ENCODE measurements at regions not wholly inside any gene's neighbourhood (a gene's known extent, or its start where the extent isn't known, plus 50 kb on each side); places are given as distances from the start of the nearest gene placed in this dataset.
A peak's percentile ranks its signal among the peaks of the same experiment; 100 is the strongest.

DNA sequence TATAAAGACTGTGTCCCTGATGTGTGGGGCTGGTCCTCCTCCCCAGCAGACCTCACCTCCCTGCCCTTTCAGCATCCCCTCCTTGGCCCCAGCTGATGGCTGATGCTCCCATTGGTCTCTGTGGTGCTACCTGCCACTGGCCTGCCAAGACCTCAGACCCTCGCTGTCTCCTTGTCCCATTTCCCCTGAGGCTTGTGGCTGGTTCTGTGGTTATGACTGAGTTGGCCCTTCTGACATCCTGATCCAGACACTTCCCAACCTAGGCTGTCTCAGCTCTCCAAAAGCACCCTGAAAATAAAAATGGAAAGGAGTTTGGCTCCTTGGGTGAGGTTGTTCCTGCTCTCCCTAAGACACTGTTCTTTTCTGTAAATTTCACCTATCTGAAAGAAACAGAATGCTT lies 214.2 kb downstream of the RPS24 start:
- DNase-seq (ENCODE audit: low read depth): no peak

DNA sequence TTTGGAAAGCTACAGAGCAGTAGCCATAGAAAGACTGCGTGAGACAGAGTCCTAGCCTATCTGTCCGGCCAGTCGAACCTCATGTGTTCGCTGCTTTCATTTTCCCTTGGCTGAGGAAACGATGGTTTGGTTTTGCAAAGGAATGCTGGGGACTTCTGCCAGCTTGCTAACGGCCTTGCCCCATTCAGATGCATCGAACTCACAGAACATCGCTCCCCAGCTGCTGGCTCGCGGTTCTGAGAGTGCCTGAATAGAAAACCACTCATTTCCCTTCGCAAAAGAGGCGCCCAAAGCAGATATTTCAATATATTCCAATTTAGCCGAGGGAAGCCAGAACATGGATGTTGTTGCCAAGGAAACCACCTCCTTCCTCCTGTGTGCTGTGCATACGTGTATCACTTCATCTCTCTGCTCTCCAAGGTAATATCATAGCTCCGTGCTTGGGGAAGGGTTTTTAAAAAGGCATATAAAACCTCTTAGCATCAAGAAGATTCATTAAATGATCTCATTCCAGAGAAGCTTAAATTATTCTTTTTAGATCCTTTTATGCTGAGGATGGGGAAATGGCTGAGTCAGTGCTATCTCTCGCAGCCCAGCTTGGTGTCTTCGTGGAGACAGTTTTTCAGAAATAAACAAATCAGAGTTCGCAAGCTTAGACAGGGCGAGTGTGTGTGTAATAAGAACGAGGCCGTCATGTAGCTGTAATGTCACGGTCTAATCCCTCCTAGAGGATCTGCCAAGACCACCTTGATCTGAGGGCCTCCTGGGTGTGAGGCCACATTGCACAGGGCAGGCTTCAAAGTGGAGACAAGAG lies 215.2 kb downstream of the RPS24 start:
- peak; percentile 44 for DNase-seq (ENCODE audit: low read depth)

DNA sequence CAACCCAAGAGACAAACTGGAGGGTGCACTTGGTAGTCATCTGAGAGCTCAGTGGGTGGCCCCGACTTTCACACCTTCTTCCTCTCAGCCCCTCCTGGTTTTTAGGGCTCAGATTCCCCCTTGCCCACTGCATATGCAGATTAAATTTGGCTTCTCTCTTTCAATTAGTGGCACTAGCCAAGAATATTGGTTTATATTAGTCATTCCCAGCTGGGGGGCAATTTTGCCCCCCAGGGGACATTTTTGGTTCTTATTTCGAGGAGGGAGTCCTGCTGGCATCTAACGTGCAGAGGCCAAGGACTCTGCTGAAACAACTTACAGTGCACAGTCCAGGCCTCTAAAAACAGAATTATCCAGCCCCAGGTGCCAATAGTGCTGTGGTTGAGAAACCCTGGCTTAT lies 216.0 kb downstream of the RPS24 start:
- no peak for DNase-seq (ENCODE audit: low read depth)

DNA sequence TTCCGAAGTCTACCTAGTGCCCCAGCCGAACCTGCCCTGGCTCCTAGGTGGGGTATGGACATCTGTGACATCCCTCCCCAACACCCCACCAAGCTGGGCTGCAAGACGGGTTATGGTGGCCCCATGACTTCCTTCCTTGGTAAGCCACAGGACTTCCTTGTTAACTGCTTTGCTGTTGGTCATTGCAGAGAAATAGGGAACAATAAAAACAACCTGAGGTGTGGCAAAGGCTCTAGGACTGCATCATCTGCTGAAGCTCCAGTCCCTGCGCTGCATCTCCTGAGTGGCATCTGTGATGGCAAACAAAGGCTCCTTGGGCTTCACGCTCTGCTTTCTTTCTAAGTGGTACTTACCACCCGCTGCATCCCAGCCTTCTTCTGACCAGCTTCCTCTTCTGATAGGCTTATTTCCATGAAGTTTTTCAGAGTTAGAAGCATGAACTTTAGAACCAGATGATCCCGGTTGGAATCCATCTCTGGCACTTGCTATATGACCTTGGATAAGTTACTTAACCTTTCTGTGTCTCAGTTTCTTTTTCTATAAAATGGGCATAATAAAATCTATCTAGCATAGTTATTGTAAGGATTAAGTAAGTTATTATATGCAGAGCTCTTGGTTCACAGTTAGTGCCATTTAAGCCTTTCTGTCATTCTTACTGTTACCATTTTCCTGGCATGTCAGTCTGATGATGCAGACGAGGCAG lies 216.8 kb downstream of the RPS24 start:
- DNase-seq (ENCODE audit: low read depth): no peak

DNA sequence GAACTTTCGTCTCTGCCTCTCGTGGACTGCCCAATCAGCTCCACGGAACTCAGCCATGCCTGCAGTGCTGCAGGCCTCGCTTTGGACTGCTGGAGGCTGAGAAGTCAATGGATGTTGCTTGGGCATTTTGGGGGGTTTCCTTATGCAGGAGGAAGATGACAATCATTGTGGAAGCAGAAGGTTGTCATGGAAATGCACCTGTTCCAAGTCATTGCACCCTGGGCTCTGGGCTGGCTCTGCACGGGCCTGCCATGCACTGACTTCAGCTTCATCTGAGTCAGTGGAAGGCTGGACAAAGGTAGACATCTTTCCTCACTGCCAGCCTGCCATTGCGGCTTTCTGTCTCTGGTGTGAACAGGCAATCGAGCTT lies 217.3 kb downstream of the RPS24 start:
- DNase-seq (ENCODE audit: low read depth): no peak

DNA sequence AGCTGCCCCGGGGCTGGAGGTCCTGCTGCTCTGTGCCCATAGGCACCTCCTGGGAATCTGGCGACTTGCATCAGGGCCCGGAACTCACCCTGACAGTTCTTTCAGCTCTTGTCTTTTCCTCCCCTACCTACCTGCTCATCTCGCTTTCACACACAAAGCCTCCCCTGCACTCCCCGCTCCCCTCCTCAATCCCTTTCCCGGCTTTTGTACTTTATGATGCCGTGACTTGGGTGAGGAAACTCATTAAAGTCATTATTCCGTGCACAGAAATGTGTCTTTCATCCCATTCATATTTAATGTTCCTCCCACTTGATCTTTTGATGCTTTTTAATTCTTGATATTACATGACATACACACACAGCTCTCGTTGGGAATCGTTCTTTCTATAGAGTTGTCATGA lies 218.6 kb downstream of the RPS24 start:
- DNase-seq (ENCODE audit: low read depth): no peak

DNA sequence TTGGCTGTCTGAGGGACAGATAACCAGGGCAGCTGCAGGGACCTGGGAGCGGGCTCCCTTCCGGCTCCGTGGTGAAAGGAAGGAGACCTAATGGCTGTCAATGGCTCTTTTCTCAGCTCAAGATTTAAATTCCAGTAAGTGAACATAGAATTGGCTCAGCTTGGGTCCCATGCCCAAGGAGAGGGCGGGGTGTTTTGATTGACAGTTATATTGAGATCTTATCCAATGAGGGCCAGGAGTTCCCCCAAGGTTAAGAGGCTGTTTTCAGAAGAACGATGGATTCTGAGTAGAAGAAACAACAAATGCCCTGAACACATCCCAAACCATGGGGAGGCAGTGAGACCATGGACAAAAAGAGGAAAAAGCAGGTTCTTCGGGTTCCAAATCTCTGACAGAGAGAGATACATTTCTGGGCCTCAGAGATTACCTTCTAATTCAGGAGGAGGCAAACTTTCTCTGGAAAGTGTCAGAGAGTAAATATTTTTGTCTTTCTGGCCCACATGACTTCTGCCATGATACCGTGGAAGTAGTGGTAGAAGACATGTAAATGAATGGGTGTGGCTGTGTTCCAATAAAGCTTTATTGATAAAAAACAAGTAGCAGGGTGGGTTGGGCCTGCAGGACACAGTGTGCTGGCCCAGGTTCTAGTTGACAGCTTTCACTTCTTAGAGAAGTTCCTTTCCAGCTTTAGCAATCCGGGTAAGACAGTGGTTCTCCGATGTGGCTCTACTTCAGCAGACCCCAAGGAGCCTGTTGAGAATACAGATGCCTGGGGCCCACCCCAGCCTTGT lies 219.6 kb downstream of the RPS24 start:
- no peak for DNase-seq (ENCODE audit: low read depth)

DNA sequence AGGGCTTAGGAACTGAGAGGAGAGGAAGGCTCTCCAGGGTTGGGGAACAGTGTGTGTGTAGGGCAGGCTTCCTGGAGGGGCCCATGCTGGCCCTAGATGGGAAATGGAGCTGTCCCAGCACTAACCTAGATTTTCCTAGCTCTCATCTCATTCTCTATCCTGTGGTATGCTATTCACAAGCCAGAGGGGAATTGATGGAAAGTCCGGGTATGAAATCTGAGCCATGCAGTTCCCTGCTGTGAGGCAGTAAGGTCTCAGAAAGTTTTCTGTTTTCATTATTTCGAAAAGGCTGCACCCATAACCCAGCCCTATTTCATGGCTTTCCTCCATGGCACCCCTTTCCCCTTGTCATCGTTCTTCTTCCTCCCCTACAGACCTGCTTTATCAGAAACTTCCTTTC lies 220.3 kb downstream of the RPS24 start:
- no peak for DNase-seq (ENCODE audit: low read depth)

DNA sequence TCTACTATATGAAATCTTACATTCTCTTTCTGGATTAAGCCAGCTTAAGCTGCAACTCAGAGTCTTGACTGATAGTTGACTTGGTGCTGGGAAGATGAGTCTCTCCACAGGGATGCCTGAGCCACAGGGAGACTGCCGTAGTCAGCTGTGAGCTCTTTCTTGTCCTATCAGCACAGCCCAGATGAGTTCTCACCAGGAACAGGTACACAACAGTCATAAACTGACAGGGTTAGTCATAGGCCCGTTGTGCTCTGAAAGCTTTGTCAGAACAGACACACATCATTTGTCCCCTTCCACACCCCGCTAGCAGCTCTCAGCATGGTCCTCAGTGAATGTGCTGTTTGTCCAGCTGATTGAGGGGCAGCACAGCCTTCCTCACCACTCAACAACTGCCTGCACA lies 221.6 kb downstream of the RPS24 start:
- DNase-seq (ENCODE audit: low read depth): no peak

DNA sequence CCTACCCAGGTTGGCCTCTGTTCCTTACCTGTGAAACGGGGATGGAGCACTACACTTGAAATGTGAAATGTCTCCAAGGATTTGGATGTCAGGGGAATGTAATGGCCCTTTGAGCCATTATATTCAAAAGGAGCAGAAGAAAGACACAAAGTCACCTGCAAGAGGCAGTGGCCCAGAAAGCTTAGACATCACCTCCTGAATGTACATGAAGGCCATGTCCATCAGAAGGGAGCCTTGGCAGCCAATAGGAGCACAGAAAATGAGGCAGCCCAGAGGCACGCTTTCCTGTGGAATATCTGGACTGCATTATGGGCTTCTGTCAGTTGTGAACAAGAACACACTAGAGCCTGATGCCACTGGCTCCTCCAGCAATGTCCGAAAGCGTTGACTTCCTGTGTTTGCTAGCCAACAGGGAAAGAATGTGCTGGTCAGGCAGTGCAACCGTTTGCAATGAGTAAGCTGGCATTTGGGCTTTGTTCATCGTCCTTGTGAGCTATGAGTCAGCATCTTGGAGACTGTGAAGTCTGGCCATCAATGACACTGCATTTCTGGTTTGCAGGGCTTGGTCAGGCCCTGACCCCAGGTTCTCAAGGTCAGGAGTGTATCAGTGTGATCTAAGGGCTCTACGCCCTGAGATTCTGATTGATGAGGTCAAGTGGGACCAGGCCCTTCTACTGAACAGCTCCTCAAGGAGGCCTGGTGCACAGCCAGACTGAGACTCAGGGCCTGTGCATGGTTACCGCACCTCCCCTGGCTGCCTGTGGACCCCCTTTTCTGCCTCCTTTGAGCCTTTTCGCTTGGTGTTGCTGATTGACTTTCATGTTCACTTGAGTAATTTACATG lies 222.4 kb downstream of the RPS24 start:
- DNase-seq (ENCODE audit: low read depth): peak; percentile 90

DNA sequence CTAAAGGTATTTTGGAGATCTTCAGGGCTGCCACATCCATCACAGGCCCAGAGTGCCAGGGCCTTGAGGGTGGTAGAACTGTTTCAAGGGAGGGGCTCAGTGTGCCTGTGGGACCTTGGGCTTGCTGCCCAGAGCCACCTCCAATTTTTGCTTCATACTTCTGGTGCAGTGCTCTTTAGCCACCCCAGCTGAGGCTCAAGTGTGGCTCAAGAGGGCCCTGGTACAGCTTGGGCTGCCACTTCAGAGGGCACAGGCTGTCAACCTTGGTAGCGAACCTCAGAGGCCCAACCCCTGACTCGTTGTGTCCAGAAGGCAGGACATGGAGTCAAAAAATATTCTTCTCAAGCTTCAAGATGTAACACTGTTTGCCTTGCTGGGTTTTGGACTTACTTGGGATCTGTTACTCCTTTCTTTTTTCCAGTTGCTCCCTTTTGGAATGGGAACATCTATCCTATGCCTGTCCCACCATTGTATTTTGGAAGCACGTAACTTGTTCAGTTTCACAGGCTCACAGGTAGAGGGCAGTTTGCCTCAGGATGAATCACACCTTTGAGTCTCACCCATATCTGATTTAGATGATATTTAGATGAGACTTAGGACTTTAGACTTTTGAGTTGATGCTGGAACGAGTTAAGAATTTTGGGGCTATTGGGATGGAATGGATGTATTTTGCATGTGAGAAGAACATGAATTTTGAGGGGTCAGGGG lies 224.8 kb downstream of the RPS24 start:
- DNase-seq (ENCODE audit: low read depth): no peak

DNA sequence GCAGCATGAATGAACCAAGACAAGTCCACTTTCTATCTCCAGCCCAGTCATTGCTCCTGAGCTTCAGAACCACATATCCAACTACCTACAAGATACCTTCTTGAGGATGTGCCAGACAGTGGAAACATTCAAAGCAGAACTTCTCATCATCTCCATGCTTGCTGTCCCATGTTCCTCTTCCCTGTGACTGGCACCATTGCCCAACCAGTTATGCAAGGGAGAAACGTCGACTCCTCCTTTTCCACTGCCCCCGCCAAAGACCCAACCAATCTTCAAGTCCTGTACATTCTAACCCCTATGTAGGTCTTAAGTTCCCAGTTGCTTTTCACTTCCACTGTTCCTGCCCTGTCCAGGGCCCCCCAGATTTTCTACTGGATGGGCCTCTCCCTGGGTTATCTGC lies 225.7 kb downstream of the RPS24 start:
- no peak for DNase-seq (ENCODE audit: low read depth)

DNA sequence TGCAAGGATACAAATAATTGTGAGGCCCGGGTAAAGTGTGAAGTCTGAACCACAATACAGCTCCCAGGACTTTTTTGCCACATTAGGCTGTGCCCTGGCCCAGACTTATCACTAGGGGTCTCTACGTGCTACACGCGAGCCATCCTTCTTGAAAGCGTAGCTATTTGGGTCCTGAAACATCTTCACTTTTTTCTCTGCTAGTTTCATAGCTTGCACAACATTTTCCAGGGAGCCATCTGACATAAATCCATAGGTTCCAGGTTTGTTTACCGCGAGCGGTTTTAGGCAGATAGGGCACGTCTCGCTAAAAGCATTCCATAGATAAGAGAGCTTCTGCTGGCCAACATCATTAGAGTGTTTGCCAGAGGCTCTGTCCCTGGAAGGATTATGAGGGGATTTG lies 226.5 kb downstream of the RPS24 start:
- DNase-seq (ENCODE audit: low read depth): no peak

DNA sequence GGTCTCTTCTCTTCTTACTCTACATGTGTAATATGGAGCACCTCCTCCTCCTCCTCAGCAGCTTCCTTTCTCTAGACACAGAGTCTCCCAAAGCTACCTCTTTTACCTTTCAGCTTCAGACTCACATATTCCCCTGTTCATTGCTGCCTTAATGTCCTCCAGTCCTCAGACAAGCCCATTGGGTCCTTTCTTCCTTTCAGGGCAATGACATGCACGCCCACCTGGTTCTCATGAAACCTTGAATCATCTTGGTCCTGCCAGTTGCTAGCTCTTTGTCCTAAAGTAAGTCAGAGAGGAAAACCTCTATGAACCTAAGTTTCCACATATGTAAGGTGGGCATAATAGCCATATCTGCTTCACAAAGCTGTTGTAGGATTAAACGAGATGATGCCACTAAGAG lies 227.0 kb downstream of the RPS24 start:
- DNase-seq (ENCODE audit: low read depth): no peak

DNA sequence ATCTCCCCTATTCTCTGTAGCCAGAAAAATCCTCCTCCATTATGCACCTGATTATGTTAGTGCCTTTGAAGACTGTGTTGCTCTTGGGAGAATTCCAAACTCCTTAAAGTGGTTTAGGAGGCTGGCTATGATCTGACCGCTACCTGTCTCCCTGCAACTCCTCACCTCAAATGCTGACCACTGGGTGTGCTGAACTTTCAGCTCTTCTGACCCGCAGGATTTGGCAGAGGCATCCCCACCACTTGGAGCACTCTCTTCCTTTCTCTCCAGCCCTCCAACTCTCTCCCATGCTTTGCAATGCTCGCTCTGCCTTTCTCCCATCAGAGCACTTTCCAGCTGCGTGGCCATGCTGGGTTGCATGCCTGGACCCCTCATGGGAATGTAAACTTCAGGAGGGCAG lies 227.6 kb downstream of the RPS24 start:
- DNase-seq (ENCODE audit: low read depth): no peak

DNA sequence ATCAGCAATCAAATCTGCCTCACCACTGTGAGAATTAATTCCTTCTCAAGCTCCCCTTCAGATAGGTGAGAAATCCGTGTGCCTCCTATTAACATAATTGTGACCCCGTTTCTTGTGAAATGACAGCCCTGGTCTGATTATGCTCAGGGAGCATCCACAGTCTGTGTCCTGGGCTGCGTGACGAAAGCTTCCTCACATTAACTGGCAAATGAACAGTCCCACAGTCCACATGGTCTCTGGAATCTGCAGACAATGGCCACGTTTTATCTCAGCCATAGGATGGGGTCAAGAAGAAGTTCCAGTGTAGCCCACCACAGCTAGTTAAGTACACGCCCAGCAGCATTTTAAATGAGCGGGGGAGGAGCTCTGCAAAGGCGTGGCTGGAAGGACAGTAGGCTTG lies 229.2 kb downstream of the RPS24 start:
- DNase-seq (ENCODE audit: low read depth): no peak

DNA sequence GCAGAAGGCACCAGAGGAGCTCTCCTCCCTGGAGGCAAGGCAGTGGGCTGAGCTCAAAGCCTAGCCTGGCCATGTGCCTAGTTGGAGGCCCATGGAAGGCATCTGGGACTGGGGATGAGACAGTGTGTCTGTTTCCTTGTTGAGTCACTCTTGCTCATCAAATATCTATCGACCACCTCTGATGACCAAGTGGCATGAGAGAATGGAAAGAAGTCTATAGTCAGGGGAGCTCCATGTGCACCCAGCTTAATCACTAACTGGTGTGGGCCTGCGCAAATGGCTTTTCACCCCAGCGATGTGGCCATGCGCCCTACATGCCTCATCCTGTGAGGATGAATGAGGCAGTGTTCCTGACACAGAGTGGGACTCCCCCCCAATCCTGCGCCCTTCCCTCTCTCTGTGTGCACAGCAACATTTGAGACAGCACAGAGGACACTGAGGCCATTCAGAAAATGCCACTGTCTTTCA lies 229.9 kb downstream of the RPS24 start:
- DNase-seq (ENCODE audit: low read depth): peak; percentile 53

DNA sequence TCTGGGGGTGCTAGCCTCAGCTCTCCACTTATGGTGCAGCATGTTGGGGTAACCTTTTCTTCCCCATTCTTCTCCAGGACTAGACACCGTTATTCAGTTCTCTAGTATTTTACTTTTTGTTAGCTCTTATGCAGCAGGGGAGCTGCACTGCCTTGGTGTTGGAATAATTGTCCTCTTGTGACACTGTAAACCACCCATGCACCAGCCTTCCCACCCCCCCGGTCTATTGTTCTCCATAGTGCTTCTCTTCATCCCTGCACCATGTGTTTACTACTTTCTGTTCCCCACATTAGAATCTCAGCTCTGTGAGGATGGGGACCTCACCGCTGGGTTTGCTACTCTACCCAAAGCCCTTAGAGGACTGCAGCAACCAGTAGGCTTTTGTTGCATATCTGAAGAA lies 230.7 kb downstream of the RPS24 start:
- no peak for DNase-seq (ENCODE audit: low read depth)

DNA sequence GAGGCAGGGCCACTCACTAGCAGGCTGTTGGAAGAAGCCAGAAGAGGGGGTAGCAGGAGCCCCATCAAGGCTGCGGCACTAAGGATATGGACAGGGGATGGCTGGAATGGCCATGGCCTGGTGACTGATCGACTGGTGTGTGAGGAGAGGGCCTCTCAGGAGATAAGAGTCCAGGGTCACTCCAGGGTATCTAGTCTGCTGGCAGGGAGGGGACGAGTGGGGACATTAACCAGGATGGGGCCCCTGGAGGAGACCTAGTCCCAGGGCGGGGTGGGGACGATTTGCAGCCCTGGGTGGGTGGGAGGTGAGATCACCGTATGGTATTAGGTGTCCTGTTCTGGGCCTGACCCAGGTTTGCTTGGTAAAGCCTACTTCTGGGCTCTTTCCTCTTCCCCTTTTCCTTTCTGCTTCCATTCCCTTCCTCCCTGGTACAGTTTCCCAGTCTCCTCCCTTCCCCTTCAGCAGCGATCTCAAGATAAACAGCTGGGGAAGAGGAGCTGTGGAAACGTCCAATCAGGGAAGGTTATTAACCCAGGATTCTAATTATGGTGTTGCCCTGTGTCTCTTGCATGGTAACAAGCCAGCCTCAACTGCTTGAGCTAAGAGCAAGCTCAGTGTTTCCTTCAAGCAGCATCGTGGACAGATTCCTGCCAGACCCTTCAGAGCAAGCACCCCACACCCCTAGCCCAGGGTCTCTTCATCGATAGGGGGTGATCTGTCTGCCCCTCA lies 233.2 kb downstream of the RPS24 start:
- no peak for DNase-seq (ENCODE audit: low read depth)

DNA sequence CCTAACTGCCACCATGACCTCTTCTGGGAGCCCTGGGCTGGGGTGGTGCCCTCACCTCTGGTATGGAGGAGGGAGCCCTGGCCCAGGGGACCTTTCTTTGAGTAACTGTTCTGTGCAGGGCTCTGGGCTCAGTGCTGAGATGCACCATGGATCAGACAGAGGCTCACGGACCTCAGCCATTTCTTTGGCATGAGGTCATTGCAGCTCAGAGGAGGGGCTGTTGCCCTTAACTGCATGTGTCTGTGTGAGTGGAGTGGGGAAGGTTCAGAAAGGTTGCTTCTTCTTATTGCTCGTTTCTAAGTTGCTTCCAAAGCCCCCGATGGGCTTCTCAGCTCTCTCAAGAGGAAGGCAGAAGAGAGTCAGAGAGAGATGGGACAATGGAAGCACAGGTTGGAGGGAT lies 233.9 kb downstream of the RPS24 start:
- peak; percentile 21 for DNase-seq (ENCODE audit: low read depth)

Measured in Daoy (cell line).